T-helper 1 cell treated with Interleukin-12 subunit alpha and Interleukin-12 subunit beta and Interleukin-4 antibody, amounts not matched to agents 30 ng/mL and 1 ng/mL, for 36 hours (primary cell): ENCODE measurements at regions not wholly inside any gene's neighbourhood (a gene's known extent, or its start where the extent isn't known, plus 50 kb on each side); places are given as distances from the start of the nearest gene placed in this dataset.

ENCODE experiments used
- intact Hi-C: fragments of 100-400 bp; cut with micrococcal nuclease; formaldehyde crosslinking; loops from one replicate; pipeline ENCODE4 v1.15.1; 2024

GRCh38 chr2:145994910-145995309 is 1475.0 kb upstream of the ZEB2 start:
- intact Hi-C loops: no loop called here

DNA sequence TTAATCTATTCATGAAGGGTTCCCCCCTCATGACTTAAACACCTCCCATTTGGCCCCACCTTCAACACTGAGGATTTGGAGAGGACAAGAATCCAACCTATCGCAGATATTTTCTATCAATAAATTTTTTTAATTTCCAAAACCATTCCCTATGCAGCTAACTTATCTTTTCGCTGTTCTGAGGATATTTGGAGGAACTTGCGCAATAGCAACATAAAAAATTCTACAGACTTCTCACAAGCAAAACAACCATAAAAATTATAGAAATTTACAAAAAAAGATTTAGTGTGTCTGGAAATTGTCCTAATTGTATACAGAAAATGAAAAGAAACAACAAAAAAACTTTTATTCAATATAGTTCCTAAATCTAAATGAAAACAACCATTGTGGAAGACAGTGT is 1472.7 kb upstream of the ZEB2 start:
- intact Hi-C loops: no loop called here

DNA sequence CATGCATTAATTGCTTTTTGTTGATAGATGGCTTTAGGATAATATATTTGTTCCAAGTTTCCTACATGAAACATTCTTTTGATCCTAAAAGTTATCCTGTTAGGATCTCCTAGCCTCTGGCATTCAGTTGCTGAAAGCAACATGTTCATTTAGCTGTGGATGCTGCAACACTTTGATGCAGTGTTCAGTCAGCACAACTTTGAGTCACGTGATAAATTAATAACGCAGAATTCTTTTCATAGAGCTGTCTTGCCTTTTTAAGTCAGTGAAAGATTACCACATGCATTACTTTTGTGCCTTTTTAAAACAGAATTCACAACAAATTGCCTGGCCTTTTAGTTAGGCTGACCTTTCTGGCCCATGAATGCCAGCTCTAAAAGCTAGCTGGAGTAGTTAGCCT is 1467.9 kb upstream of the ZEB2 start:
- intact Hi-C loops: no loop called here

DNA sequence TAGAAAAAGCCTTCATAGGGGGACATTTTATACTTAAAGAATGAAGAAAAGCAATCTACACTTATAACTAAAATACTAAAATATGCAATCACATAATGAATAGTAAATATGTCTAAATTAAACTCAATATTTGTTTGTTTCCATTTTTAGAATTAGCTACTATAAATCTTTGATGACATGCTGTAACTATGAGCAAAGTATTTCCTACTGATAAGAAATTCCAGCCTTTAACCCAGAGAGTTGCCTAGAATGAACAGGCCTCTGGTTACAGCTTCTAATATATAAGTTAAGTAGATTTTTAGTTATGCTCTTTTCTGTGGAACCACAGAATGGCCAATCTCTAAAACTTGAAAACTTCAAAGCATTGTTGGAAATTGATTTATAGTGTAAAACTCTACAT is 1465.6 kb upstream of the ZEB2 start:
- intact Hi-C loops: no loop called here

GRCh38 chr2:145984580-145984979 is 1464.7 kb upstream of the ZEB2 start:
- intact Hi-C loops: no loop called here

DNA sequence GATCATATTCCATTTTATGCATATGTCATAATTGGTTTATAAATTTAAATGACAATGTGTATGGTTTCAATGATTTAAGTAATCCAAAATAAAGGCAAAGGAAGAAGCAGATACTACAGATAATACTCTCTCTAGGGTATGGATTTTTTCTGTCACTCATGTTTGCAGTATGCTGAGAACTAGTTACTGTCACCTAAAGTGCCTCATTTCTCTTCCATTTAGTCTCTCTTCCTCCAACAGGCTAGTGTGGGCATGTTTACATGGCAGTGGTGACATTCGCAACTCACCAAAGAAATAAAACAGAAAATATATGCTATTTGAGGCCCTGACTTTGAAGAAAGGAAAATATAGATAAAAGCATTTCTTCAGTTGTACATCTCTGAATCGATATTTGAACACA is 1460.4 kb upstream of the ZEB2 start:
- intact Hi-C loops: no loop called here

- intact Hi-C loops: no loop called here
Measured at GRCh38 chr2:145975406-145975805, 1455.5 kb upstream of the ZEB2 start.

GRCh38 chr2:145961846-145962245 is 1441.9 kb upstream of the ZEB2 start:
- intact Hi-C loops: no loop called here

- intact Hi-C loops: no loop called here
Measured at GRCh38 chr2:145960479-145961163, 1440.7 kb upstream of the ZEB2 start.

DNA sequence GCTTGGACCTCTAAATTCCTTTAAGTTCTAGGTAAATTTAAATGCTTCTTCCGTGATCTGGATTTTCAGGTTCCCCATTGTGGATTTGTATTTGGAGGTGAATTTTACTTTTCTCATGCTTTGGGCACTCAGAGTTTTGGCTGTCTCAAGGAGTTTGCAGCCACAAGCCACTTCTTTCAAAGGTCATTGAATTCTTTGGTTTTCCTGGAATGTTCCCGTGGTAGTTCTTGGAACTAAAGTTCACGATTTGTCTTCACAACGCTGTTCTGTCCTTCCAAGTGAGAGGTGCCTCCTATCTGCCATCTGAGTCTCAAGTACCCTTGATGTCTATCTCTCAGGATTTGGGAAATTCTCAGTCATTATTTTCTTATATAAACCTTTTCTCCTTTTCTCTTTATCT is 1438.7 kb upstream of the ZEB2 start:
- intact Hi-C loops: no loop called here

- intact Hi-C loops: no loop called here
Measured at GRCh38 chr2:145957929-145958328, 1438.0 kb upstream of the ZEB2 start.

DNA sequence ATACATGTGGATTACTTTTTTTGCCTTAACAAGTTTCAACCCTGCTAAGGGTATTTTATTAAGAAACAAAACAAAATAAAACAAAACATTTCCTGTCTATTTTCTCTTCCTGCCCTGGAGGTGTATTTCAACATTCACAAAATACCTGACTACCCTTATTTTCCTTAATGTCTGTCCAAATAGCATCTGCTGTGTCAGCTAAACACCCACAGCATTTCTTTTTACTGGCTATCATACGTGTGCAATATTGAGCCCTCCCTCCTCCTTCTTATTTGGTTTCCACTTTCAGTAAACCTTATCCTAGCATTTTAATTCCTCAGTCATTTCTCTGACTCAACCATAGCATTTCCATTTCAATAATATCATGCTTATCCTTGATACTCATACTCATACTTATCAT is 1420.0 kb upstream of the ZEB2 start:
- intact Hi-C loops: no loop called here

DNA sequence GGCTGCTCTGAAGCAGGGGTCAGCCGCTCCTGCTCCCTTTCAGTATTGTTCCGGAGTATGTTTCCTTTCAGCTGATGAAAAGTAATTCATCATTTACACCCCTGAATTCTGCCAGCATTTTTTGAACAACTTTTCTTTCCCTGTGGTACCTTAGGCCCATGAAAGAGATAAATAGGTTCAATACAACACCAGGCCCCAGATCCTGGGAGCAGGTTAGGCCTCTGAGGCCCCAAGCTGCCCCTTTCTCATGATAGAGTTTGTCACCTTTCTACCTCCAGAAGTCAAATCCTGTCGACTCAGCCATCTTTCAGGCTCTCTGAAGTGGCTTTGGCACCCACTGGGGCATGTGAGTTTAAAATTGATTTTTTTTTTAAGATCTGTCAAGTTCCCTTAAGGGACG is 1415.1 kb upstream of the ZEB2 start:
- intact Hi-C loops: no loop called here

- intact Hi-C loops: no loop called here
Measured at GRCh38 chr2:145931781-145932395, 1412.0 kb upstream of the ZEB2 start.

DNA sequence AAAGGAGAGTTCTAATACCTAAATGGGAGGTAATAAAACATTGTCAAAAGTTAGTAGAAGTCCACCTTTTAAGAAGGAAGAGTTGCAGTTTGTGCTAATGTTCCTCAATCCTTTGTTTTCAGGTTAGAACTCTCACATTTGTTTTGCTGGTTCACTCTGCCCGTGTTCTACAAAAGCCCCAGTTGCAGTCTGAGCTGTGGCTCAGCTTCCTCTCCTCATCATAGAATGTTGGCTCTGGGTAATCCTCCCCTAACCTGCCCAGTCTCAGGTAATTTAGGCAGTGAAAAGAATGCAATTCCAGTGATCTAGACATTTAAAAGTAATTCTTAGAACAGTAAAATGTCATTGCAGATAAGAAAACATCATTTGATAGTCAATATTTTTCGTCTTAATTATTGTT is 1410.4 kb upstream of the ZEB2 start:
- intact Hi-C loops: no loop called here

GRCh38 chr2:145927131-145927950 is 1407.4 kb upstream of the ZEB2 start:
- intact Hi-C loops: no loop called here

DNA sequence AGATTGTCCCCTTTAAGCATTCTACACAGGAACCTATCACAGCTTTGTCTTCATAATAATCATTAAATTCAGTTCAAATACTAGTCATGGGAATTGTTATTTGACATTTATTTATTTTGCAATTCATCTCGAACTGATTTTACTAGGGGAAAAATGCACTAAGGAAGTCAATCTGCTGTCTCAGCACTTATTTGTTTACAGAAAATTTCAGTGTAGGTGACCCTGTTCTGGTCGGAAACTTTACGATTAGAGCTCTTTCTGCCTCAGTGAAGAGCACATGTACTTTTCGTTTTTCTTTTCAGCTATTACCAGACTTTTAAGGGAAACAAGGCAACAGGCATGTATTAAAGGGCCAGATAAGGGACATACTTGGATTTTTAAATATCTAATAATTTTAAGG is 1405.7 kb upstream of the ZEB2 start:
- intact Hi-C loops: no loop called here

DNA sequence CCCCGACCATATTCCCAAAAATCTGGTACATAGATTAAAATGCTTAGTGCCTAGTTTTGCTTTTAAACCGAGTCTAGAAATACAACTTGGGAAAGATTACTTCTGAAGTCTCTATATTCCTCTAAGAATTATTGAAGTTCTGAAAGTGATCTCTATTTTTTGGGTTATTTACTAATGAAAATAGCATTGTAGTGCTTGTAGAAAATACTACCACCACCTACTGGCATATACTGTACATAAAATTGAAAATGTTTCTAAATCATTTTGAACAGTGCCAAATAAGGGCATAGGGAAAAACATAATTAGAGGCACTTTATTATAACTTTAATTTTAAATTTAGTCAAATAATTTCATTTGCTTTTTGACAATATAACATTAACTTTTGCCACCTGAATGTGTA is 1399.6 kb upstream of the ZEB2 start:
- intact Hi-C loops: no loop called here

DNA sequence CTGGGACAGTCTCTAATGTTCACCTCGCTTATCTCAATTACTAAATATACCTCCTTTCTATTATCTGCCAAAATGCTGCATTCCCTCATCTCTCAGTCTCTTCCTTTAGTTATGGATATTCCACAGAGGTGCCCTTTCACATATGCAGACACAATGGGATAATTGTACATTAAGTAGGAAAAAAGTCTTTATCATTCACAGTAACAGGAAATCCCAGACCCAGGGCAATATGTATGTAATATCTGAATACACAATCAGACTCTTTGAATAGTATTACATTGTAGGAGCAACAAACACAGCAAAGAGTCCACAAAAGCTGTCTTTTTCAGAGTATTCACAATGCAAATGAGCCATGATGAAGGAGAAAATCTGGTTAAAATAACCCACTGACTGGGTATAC is 1399.0 kb upstream of the ZEB2 start:
- intact Hi-C loops: no loop called here

GRCh38 chr2:145916799-145917198 is 1396.9 kb upstream of the ZEB2 start:
- intact Hi-C loops: no loop called here

DNA sequence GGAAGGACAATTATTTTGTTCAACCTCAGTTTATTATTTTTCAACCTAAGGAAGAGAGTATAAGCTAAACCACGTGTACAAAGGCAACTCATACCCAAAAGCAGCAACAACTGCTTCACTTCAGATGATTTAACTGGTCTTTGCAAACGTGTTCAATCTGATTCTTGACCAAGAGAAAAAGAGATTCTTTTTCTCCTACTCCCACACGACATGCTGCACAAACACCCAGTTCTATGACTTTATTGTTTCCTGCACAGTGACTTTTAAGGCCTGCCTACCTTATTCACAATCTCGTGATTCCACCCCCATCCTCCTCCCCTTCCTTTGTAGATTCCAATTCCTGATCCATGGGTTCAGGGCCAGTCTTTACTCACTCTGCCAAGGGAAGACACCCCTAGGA is 1394.8 kb upstream of the ZEB2 start:
- intact Hi-C loops: no loop called here

- intact Hi-C loops: no loop called here
Measured at GRCh38 chr2:145910416-145910815, 1390.5 kb upstream of the ZEB2 start.

DNA sequence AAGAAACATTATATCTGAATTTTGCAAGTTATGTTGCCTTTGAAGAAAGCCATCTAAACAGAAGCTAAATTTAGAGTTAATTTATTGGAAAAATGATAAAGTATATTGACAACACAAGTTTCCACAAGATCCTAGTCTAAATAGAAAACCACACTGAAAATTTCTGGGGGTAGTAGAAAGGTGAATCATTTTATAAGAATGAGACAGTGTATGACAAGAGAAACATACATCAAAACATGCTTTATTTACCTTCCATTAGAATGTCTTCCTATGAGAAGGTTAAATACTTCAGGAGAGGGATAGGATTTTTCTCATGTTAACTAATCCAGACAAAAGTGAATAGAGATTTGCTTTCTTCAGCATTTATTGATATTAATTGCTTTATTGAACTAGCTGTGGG is 1389.8 kb upstream of the ZEB2 start:
- intact Hi-C loops: no loop called here
